Transverse colon (tissue), 4 donors: ENCODE measurements at regions not wholly inside any gene's neighbourhood (a gene's known extent, or its start where the extent isn't known, plus 50 kb on each side); places are given as distances from the start of the nearest gene placed in this dataset.
"Not testable (repeated sequence)": the region's sequence is repeated elsewhere in the genome, so short reads cannot be mapped to it uniquely, and the experiment has no call there.

Experiments used
- DNase-seq: peaks from one replicate; pipeline ENCODE4 v3.0.0-alpha.2; 2019
- H3K27ac ChIP-seq, 4 donors: fragments of 200-600 bp; sonication (generic); 2 replicates each; pipeline ENCODE4 v1.5.1; 2016 to 2018; ENCODE audit warnings: inconsistent platforms in 4 of 4
- H3K27me3 ChIP-seq: fragments of 200-600 bp; sonication (generic); 2 replicates; pipeline ENCODE4 v1.5.1; 2017; ENCODE audit warnings: inconsistent platforms
- H3K36me3 ChIP-seq, 4 donors: fragments of 200-600 bp; sonication (generic); 2 replicates each; pipeline ENCODE4 v1.5.1; 2017 to 2019; ENCODE audit warnings: inconsistent platforms in 4 of 4
- H3K4me1 ChIP-seq, 4 donors: fragments of 200-600 bp; sonication (generic); 2 replicates each; pipeline ENCODE4 v1.5.1; 2017 to 2020; ENCODE audit warnings: inconsistent platforms in 4 of 4
- H3K4me3 ChIP-seq, 4 donors: fragments of 200-600 bp; sonication (generic); 1 replicate in 1 of 4; 2 replicates in 3 of 4; pipeline versions ENCODE4 v1.5.1 to v1.6.1; 2017 to 2019; ENCODE audit warnings: inconsistent platforms in 4 of 4
- H3K9me3 ChIP-seq, 2 donors: fragments of 200-600 bp; sonication (generic); 2 replicates each; pipeline ENCODE4 v1.5.1; 2017 to 2019; ENCODE audit warnings: inconsistent platforms in 2 of 2
- CTCF ChIP-seq, 5 experiments: fragments of 200-600 bp in 3 of 5; fragments of 450-650 bp in 2 of 5; sonication (generic) in 3 of 5; IDR thresholded peaks; 1 replicate in 2 of 5; 2 replicates in 3 of 5; pipeline ENCODE4 v1.5.1; 2016 to 2017; ENCODE audit warnings: antibody characterized with exemption in 5 of 5, inconsistent platforms in 3 of 5, mild to moderate bottlenecking in 2 of 5, moderate library complexity in 1 of 5
- EP300 ChIP-seq: sonication (generic); formaldehyde crosslinking; IDR thresholded peaks from one replicate; pipeline ENCODE4 v1.6.1; 2017; ENCODE audit warnings: antibody characterized with exemption, low read depth
- POLR2A ChIP-seq: fragments of 450-650 bp; IDR thresholded peaks from one replicate; pipeline ENCODE4 v1.6.1; 2016; ENCODE audit warnings: antibody characterized with exemption, mild to moderate bottlenecking, moderate library complexity
- POLR2AphosphoS5 ChIP-seq, 3 donors: sonication (generic); formaldehyde crosslinking; IDR thresholded peaks; one replicate each; pipeline ENCODE4 v1.6.1; 2016; ENCODE audit warnings: antibody characterized with exemption in 3 of 3
- WGBS, 2 donors: methylation state at CpG; one replicate each; pipeline ENCODE4 v1.1.5; 2018; ENCODE audit warnings: low coverage in 1 of 2; 5-methylcytosine and 5-hydroxymethylcytosine counted together
- in situ Hi-C, 4 donors: fragments of 200-750 bp; cut with MboI; loops; one replicate each; pipeline versions ENCODE4 v1.15.0 to v1.15.1; 2017; ENCODE audit warnings: low sequenced_read_pairs in 3 of 4, low pct_ligation_motif_present in 1 of 4, low pct_unique_long_range_greater_than_20kb in 1 of 4
- intact Hi-C: fragments of 100-400 bp; cut with DNase I; formaldehyde crosslinking; loops from one replicate; pipeline ENCODE4 v1.15.1; 2023; ENCODE audit warnings: low total_unique reads

GRCh38 chr13:39822437-39822836 is 167.0 kb downstream of the COG6 start:
- WGBS, 2 donors: 76 to 87% methylated on average over 2 to 3 of the region's 3 CpGs
- in situ Hi-C loops (no loop called here), intact Hi-C loops (no loop called here)
- no peaks in the 10 kb centered on the region for H3K36me3 ChIP-seq
- TF ChIP-seq CTCF (IDR thresholded peaks at IDR 0.05) (no peak), EP300 (no peak), POLR2AphosphoS5 (IDR thresholded peaks at IDR 0.05) (no peak), POLR2A (no peak)
- H3K4me1 ChIP-seq: no peaks in the 10 kb centered on the region
- no peaks in the 10 kb centered on the region for H3K9me3 ChIP-seq
- no peak for DNase-seq
- H3K27ac ChIP-seq: no peak overlapping the region
- no peak overlapping the region for H3K4me3 ChIP-seq
- no peaks in the 10 kb centered on the region for H3K27me3 ChIP-seq

GRCh38 chr13:39823063-39823713 is 167.7 kb downstream of the COG6 start:
- H3K27me3 ChIP-seq: no peaks in the 10 kb centered on the region
- no peaks in the 10 kb centered on the region for H3K4me1 ChIP-seq
- no peak overlapping the region for H3K27ac ChIP-seq
- H3K4me3 ChIP-seq: no peak overlapping the region
- TF ChIP-seq CTCF (IDR thresholded peaks at IDR 0.05): no peak
- no peak for TF ChIP-seq POLR2AphosphoS5 (IDR thresholded peaks at IDR 0.05)
- no peak for TF ChIP-seq EP300
- no peak for TF ChIP-seq POLR2A
- WGBS, 2 donors: 75 to 83% methylated on average over 6 of the region's 6 CpGs
- in situ Hi-C loops (no loop called here), intact Hi-C loops (no loop called here)
- H3K9me3 ChIP-seq: no peaks in the 10 kb centered on the region
- no peaks in the 10 kb centered on the region for H3K36me3 ChIP-seq
- no peak for DNase-seq

GRCh38 chr13:39825886-39826285 is 170.4 kb downstream of the COG6 start:
- Histone ChIP-seq H3K36me3 (no peaks in the 10 kb centered on the region), H3K27me3 (no peaks in the 10 kb centered on the region), H3K4me3 (no peak overlapping the region), H3K27ac (no peak overlapping the region), H3K4me1 (no peaks in the 10 kb centered on the region), H3K9me3 (no peaks in the 10 kb centered on the region)
- intact Hi-C loops: no loop called here
- TF ChIP-seq EP300 (no peak), POLR2A (no peak)
- no peak for DNase-seq
- in situ Hi-C loops: no loop called here
- 87 to 100% methylated on average over 4 to 6 of the region's 6 CpGs for WGBS, 2 donors

- DNase-seq: no peak
- Histone ChIP-seq H3K9me3 (no peaks in the 10 kb centered on the region), H3K36me3 (no peaks in the 10 kb centered on the region), H3K27me3 (no peaks in the 10 kb centered on the region), H3K4me1 (no peaks in the 10 kb centered on the region), H3K27ac (no peak overlapping the region), H3K4me3 (no peak overlapping the region)
- in situ Hi-C loops (no loop called here), intact Hi-C loops (no loop called here)
- 61 to 62% methylated on average over 5 to 7 of the region's 7 CpGs for WGBS, 2 donors
- no peak for TF ChIP-seq CTCF (IDR thresholded peaks at IDR 0.05)
- TF ChIP-seq POLR2A: no peak
- TF ChIP-seq POLR2AphosphoS5 (IDR thresholded peaks at IDR 0.05): no peak
- no peak for TF ChIP-seq EP300
These were observed 179.8 kb downstream of the COG6 start for GRCh38 chr13:39835253-39835652.

GRCh38 chr13:39836038-39836437 is 180.6 kb downstream of the COG6 start:
- intact Hi-C loops: no loop called here

GRCh38 chr13:39837866-39838265 is 182.4 kb downstream of the COG6 start:
- DNase-seq, intact Hi-C loops: not testable (repeated sequence)

More at GRCh38 chr13:39836038-39836437, 180.6 kb downstream of the COG6 start:
- no peaks in the 10 kb centered on the region for H3K9me3 ChIP-seq
- H3K27ac ChIP-seq: no peak overlapping the region
- in situ Hi-C loops: no loop called here
- WGBS, 2 donors: 56 to 66% methylated on average over 2 of the region's 2 CpGs
- H3K4me3 ChIP-seq: no peak overlapping the region
- TF ChIP-seq CTCF (IDR thresholded peaks at IDR 0.05) (no peak), EP300 (no peak), POLR2AphosphoS5 (IDR thresholded peaks at IDR 0.05) (no peak), POLR2A (no peak)
- no peaks in the 10 kb centered on the region for H3K36me3 ChIP-seq
- no peaks in the 10 kb centered on the region for H3K27me3 ChIP-seq
- H3K4me1 ChIP-seq: no peaks in the 10 kb centered on the region
- DNase-seq: no peak

More at GRCh38 chr13:39837866-39838265, 182.4 kb downstream of the COG6 start:
- H3K9me3 ChIP-seq, in situ Hi-C loops, H3K27me3 ChIP-seq, H3K36me3 ChIP-seq, H3K27ac ChIP-seq, H3K4me1 ChIP-seq, H3K4me3 ChIP-seq: not testable (repeated sequence)
- WGBS, 2 donors: 71 to 83% methylated on average over 1 of the region's 1 CpG
